ENCODE measurements at regions not wholly inside any gene's neighbourhood (a gene's known extent, or its start where the extent isn't known, plus 50 kb on each side); places are given as distances from the start of the nearest gene placed in this dataset.

DNA sequence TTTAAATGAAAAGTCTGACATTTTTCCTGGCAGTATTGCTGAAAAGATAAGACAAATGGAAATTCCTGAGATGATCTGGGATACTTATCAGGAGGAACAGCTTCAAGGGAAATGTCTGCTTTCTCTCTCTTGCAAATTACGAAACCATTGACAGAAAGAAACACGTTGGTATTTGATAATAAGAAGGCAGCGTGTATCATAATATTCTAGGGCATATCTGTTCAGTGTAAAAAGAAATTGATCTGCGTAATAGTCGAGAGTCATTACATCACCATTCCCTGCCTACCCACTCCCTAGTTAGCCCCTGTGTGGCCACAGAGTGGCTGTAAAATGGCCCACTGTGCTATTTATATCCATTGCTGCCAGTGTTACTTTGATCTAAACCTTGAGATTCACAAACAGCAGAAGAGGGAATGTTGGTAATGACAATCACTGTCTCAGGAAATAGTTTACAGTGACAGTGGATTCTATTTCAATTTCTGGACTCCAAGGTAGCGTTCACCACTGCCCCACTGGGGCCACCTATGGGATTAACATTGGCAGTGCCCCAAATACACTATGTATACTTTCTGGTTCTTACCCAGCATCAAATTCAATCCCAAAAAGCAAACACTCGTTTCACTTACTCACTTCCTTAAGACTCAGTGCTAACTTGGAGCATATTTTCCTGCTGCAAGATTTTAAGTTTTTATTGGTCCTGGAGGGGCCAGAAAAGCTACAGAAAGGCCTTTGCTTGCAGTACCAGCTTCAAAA lies 133.4 kb upstream of the GAS1 start:
- dilution Hi-C loops (cut with MboI; ENCODE audit: extremely low pct_ligation_motif_present, low sequenced_read_pairs) (no loop called here), intact Hi-C loops (cut with micrococcal nuclease) (no loop called here)
- no peak overlapping the region for H3K4me2 ChIP-seq (ENCODE audit: insufficient read depth, low read length)
- no peaks in the 10 kb centered on the region for H3K36me3 ChIP-seq (ENCODE audit: control insufficient read depth in 2 of 2, extremely low read depth in 1 of 2, insufficient read depth in 2 of 2, low read length in 2 of 2)
- DNase-seq (ENCODE audit: low read depth, low spot score) (no peak), FAIRE-seq (no peak)
- H3K27ac ChIP-seq (ENCODE audit: insufficient read depth, low read depth, low read length), result no peak overlapping the region
- ChIA-PET POLR2A (no interaction called here), CTCF (no interaction called here)
- TF ChIP-seq GATA2 (IDR thresholded peaks at IDR 0.05; ENCODE audit: insufficient read depth, insufficient read length, low read depth, low read length), result no peak
- TF ChIP-seq POLR2A (IDR thresholded peaks at IDR 0.05; ENCODE audit: low read depth, low read length), result no peak
- no peak for TF ChIP-seq JUN (IDR thresholded peaks at IDR 0.05; ENCODE audit: borderline replicate concordance, insufficient read depth, insufficient read length, low read depth)
- TF ChIP-seq MYC (IDR thresholded peaks at IDR 0.05; ENCODE audit: low read depth, low read length), result no peak
- no peak for TF ChIP-seq POLR2AphosphoS5 (IDR thresholded peaks at IDR 0.05; ENCODE audit: insufficient read depth, low read depth, low read length)
- no peak for TF ChIP-seq FOS (IDR thresholded peaks at IDR 0.05; ENCODE audit: borderline replicate concordance, insufficient read depth, low read length)
- no peak for TF ChIP-seq CTCF (IDR thresholded peaks at IDR 0.05; ENCODE audit: extremely low read depth in 1 of 2, insufficient read depth in 1 of 2, low read depth in 1 of 2, low read length in 2 of 2)
- H3K9me1 ChIP-seq (replicated peaks; ENCODE audit: control insufficient read depth, extremely low read depth, insufficient read depth, low read length), result no peaks in the 10 kb centered on the region
- H3K9me3 ChIP-seq (replicated peaks; ENCODE audit: control insufficient read depth, insufficient read depth, low read length), result peaks cover 3% of the 10 kb centered on the region
- no peak overlapping the region for H3K9ac ChIP-seq (replicated peaks; ENCODE audit: extremely low read depth, insufficient read depth, low read length)
- no peaks in the 10 kb centered on the region for H3K79me2 ChIP-seq (ENCODE audit: control insufficient read depth, insufficient read depth, low read length)
- H2AFZ ChIP-seq (ENCODE audit: low read depth, low read length), result no peak overlapping the region
- H3K27me3 ChIP-seq (ENCODE audit: control insufficient read depth in 2 of 2, insufficient read depth in 2 of 2, low read length in 2 of 2), result no peaks in the 10 kb centered on the region
- no peaks in the 10 kb centered on the region for H4K20me1 ChIP-seq (replicated peaks; ENCODE audit: control insufficient read depth, extremely low read depth, insufficient read depth, low read length)
- H3K4me3 ChIP-seq (replicated peaks in 1 of 3; ENCODE audit: insufficient read depth in 1 of 3, low read depth in 1 of 3, low read length in 3 of 3), result no peak overlapping the region
- H3K4me1 ChIP-seq (ENCODE audit: control insufficient read depth, extremely low read depth, insufficient read depth, low read length), result no peaks in the 10 kb centered on the region
- BruUV-seq (replicated peaks), result no TSS peak

Measured in endothelial cell of umbilical vein (primary cell).